Ishikawa (cell line): ENCODE measurements at regions not wholly inside any gene's neighbourhood (a gene's known extent, or its start where the extent isn't known, plus 50 kb on each side); places are given as distances from the start of the nearest gene placed in this dataset.

Experiments used
- CEBPB ChIP-seq: IDR thresholded peaks from 2 replicates; pipeline ENCODE4 v1.6.1; 2012
- CREB1 ChIP-seq: IDR thresholded peaks from 2 replicates; pipeline ENCODE4 v1.6.1; 2012; ENCODE audit warnings: low read depth
- EGR1 ChIP-seq: IDR thresholded peaks from 2 replicates; pipeline ENCODE4 v1.6.1; 2012
- EP300 ChIP-seq: IDR thresholded peaks from 2 replicates; pipeline ENCODE4 v1.6.1; 2012; ENCODE audit warnings: borderline replicate concordance
- FOXM1 ChIP-seq: IDR thresholded peaks from 2 replicates; pipeline ENCODE4 v1.6.1; 2012; ENCODE audit warnings: low read depth, borderline replicate concordance
- NFIC ChIP-seq: IDR thresholded peaks from 2 replicates; pipeline ENCODE4 v1.6.1; 2012
- RAD21 ChIP-seq: IDR thresholded peaks from 2 replicates; pipeline ENCODE4 v1.6.1; 2012; ENCODE audit warnings: low read depth
- TAF1 ChIP-seq: IDR thresholded peaks from 2 replicates; pipeline ENCODE4 v1.6.1; 2012; ENCODE audit warnings: low read depth, mild to moderate bottlenecking
- TCF12 ChIP-seq: IDR thresholded peaks from 2 replicates; pipeline ENCODE4 v1.6.1; 2012; ENCODE audit warnings: low read depth
- TEAD4 ChIP-seq: IDR thresholded peaks from 2 replicates; pipeline ENCODE4 v1.6.1; 2012
- YY1 ChIP-seq: IDR thresholded peaks from 2 replicates; pipeline ENCODE4 v1.6.1; 2012; ENCODE audit warnings: low read depth
- ZBTB7A ChIP-seq: IDR thresholded peaks from 2 replicates; pipeline ENCODE4 v1.6.1; 2012; ENCODE audit warnings: low read depth
- TF ChIP-seq, protein P1 (sequence below): IDR thresholded peaks from 2 replicates; pipeline ENCODE4 v1.6.1; 2012
- TF ChIP-seq, protein P2 (sequence below): IDR thresholded peaks from 2 replicates; pipeline ENCODE4 v1.6.1; 2012
- TF ChIP-seq, protein P3 (sequence below): IDR thresholded peaks from 2 replicates; pipeline ENCODE4 v1.6.1; 2012; ENCODE audit warnings: low read depth, mild to moderate bottlenecking

DNA sequence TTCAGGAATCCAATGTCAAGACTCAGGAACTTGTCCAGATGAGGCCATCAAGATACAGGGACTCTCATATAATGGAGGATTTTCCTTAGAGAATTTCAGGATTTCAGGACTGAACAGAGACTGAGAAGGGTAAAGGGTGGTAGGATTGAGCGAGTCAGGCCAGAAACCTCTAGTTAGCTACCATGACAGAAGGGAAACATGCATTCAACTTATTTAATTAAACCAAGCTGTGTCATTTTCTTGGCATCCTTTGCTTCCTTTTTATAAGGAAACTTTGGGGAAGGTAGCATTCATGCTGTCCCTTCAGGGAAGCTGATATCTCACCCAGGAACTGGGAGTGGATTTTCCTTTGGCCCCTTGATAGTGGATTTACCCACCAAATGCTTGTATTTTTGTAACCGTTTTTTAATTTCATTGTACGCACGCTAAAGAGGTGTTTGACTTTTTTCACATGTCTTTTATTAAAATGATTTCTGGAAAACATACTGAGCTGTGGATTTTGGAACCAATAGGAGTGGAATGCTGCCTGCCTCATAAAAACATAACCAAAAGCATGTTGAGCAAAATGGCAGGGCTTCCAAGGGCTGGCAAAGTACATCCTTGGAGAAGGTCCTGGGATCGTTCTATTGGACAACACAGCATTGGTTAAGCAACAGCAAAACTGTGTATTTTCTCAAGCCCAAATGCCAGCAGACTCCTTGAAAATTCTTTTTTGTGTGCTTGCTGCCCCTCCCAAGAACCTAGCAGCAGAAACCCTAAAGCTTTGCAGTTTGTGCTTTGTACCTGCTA, 104.5 kb downstream of the CXCL12 start:
- TF ChIP-seq CEBPB (no peak), YY1 (no peak), RAD21 (no peak), TAF1 (no peak), TCF12 (no peak)
- TF ChIP-seq, protein P1, sequence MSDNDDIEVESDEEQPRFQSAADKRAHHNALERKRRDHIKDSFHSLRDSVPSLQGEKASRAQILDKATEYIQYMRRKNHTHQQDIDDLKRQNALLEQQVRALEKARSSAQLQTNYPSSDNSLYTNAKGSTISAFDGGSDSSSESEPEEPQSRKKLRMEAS: no peak
- TF ChIP-seq, protein P2, sequence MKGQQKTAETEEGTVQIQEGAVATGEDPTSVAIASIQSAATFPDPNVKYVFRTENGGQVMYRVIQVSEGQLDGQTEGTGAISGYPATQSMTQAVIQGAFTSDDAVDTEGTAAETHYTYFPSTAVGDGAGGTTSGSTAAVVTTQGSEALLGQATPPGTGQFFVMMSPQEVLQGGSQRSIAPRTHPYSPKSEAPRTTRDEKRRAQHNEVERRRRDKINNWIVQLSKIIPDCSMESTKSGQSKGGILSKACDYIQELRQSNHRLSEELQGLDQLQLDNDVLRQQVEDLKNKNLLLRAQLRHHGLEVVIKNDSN: no peak

DNA sequence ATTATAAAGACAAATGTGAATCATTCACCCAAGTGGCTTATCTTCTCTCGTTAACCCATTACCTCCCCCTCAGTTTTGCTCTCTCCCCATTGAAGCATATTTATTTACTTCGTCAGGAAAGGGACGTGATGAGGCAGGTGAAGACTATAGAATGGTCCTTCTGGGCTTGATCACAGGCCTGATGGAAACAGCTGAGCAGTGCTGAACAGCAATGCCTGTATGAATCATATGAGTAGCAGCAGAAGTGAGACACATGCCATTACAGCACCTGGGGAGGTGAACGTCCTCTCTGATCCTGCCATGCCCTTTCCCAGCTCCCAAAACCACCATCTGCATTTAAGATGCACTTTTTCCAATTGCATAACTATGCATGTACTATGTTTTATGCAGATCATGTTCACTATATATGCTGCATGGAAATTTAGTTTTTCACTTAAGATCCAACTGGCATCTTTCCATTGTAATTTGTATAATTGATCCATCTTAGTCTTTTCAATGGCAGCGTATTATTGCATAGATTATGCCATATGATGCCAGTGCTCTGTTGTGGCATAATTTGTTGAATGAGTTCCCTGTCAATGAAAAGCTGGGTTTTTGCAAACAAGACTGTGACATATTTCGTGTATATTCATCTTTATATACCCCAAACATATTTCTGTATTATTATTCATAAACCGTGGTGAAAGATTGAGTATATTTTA, 105.3 kb downstream of the CXCL12 start:
- TF ChIP-seq, protein P1: no peak
- TF ChIP-seq TEAD4 (no peak), EP300 (no peak), YY1 (no peak), TCF12 (no peak), CEBPB (no peak), NFIC (no peak), FOXM1 (no peak), CREB1 (no peak), RAD21 (no peak), TAF1 (no peak), EGR1 (no peak), ZBTB7A (no peak)
- TF ChIP-seq, protein P3, sequence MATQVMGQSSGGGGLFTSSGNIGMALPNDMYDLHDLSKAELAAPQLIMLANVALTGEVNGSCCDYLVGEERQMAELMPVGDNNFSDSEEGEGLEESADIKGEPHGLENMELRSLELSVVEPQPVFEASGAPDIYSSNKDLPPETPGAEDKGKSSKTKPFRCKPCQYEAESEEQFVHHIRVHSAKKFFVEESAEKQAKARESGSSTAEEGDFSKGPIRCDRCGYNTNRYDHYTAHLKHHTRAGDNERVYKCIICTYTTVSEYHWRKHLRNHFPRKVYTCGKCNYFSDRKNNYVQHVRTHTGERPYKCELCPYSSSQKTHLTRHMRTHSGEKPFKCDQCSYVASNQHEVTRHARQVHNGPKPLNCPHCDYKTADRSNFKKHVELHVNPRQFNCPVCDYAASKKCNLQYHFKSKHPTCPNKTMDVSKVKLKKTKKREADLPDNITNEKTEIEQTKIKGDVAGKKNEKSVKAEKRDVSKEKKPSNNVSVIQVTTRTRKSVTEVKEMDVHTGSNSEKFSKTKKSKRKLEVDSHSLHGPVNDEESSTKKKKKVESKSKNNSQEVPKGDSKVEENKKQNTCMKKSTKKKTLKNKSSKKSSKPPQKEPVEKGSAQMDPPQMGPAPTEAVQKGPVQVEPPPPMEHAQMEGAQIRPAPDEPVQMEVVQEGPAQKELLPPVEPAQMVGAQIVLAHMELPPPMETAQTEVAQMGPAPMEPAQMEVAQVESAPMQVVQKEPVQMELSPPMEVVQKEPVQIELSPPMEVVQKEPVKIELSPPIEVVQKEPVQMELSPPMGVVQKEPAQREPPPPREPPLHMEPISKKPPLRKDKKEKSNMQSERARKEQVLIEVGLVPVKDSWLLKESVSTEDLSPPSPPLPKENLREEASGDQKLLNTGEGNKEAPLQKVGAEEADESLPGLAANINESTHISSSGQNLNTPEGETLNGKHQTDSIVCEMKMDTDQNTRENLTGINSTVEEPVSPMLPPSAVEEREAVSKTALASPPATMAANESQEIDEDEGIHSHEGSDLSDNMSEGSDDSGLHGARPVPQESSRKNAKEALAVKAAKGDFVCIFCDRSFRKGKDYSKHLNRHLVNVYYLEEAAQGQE: no peak
- TF ChIP-seq, protein P2: no peak

DNA sequence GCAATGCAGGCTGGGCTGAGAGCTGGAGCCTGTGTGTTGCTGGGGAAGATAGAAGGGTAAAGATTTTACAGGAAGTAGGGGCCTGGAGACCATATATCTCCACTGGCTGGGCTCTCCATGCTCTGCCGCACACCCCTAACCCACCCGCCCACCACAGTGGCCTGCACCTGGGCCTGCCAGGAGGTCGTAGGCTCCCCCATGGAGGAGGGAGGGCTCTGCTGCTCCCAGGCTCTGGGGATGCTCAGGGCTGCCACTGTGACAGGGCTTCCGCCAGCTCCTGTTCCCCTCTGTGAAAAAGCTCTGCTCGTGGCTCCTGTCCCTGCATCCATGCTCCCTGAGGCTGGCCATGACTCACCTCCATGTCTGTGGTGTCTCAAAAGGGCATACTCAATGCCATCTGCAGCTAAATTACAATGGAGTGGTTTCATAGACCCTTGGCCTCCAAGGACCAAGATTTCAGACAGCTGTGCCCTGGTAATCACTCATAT, 106.0 kb downstream of the CXCL12 start:
- TF ChIP-seq ZBTB7A: no peak
- no peak for TF ChIP-seq EGR1
- no peak for TF ChIP-seq TEAD4

DNA sequence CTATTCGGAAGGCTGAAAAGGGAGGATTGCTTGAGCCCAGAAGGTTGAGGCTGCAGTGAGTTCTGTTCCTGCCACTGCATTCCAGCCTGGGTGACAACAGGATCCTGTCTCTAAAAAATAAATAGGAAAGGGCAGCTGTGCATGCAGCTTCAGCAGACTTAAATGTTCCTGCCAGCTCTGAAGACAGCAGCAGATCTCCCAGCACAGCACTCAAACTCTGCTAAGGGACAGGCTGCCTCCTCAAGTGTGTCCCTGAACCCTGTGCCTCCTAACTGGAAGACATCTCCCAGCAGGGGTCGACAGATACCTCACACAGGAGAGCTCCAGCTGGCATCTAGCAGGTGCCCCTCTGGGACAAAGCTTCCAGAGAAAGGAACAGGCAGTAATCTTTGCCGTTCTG, 117.9 kb downstream of the CXCL12 start:
- TF ChIP-seq, protein P3: no peak
- TF ChIP-seq, protein P1: no peak
- TF ChIP-seq FOXM1 (no peak), TEAD4 (no peak), NFIC (no peak), TCF12 (no peak), EGR1 (no peak), EP300 (no peak), RAD21 (no peak), CEBPB (no peak), YY1 (no peak), CREB1 (no peak), TAF1 (no peak), ZBTB7A (no peak)
- TF ChIP-seq, protein P2: no peak

DNA sequence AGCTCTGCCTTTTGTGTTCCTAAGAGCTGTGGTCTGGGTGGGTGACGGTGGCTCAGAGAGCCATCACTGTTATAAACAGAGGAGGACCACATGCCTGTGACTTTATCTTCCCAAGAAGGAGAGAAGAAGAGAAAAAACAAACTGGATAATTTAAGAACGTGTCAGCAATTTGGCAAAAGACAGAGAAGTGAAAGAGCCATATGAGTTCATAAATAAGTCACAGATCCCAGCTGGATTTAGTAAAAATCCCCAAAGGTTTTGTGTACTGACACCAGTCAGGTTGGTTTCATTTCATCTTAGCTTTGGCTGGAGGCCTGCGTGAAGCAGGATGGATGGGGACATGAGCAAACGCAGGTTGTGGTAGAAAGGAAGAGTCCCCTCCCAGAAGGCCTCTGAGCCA, 120.7 kb downstream of the CXCL12 start:
- TF ChIP-seq EGR1 (no peak), FOXM1 (no peak), ZBTB7A (no peak), NFIC (no peak), CEBPB (no peak), TEAD4 (no peak), EP300 (no peak), RAD21 (no peak), TCF12 (no peak), CREB1 (no peak), YY1 (no peak)
- TF ChIP-seq, protein P2: no peak
- TF ChIP-seq, protein P3: no peak
- TF ChIP-seq, protein P1: no peak
